HPDE6-E6E7 (cell line): ENCODE measurements at regions not wholly inside any gene's neighbourhood (a gene's known extent, or its start where the extent isn't known, plus 50 kb on each side); places are given as distances from the start of the nearest gene placed in this dataset.
A peak's percentile ranks its signal among the peaks of the same experiment; 100 is the strongest.
"Not testable (repeated sequence)": the region's sequence is repeated elsewhere in the genome, so short reads cannot be mapped to it uniquely, and the experiment has no call there.

Experiments used
- DNase-seq: peaks from one replicate; pipeline ENCODE4 v3.0.0; 2011; ENCODE audit warnings: missing footprints; ENCODE audit errors: extremely low spot score

GRCh38 chr12:27133022-27133590 lies 50.7 kb upstream of the C12orf71 start:
- no peak for DNase-seq

GRCh38 chr12:27140478-27140969 lies 58.1 kb upstream of the C12orf71 start:
- DNase-seq = no peak

- DNase-seq = peak; percentile 61
Observed at GRCh38 chr12:27142101-27142721, 59.8 kb upstream of the C12orf71 start.

GRCh38 chr12:27143256-27144069 lies 61.1 kb upstream of the C12orf71 start:
- no peak for DNase-seq

GRCh38 chr12:27145725-27146124 lies 63.3 kb upstream of the C12orf71 start:
- not testable (repeated sequence) for DNase-seq

DNA sequence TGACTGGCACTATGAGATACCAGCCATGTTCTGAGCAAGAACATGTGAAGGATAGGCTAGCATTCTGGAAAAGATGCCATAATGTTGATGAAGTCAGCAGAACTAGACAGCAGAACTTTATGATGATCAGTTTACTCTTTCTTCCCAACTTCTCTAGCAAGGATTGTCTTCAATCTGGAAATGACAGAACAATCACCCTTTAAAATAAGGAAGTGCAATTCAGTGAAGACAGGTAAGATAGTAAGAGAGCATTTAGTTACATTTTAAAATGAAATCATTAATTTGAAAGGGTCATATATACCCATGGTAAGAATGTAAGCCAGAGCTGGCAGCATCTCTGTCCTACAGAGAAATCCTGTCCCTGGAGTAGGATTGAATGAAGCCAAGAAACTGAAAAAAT lies 66.0 kb upstream of the C12orf71 start:
- DNase-seq = no peak

DNA sequence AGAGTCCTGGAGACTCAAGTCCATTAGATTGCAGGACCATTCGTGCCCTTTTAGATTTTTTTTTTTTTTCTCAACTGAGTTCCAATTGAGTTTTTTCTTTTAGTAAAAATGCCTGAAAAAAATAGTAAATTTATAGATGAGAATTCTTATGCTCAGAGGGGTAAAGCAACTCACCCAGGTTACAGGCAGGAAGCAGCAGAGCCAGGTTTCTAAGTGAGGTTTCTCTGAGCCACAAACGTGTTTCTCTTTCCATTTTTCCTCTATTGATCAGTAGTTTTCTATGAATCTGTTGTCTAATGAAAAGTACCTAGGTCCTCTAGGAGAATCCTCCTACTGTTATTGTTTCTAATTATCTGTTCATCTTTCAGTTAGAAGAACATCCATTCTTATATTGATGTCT lies 66.4 kb upstream of the C12orf71 start:
- no peak for DNase-seq

GRCh38 chr12:27151479-27151878 lies 69.1 kb upstream of the C12orf71 start:
- DNase-seq = no peak

- no peak for DNase-seq
Observed at GRCh38 chr12:27158297-27158696, 75.9 kb upstream of the C12orf71 start.

- no peak for DNase-seq
Observed at GRCh38 chr12:27161458-27162228, 79.3 kb upstream of the C12orf71 start.

DNA sequence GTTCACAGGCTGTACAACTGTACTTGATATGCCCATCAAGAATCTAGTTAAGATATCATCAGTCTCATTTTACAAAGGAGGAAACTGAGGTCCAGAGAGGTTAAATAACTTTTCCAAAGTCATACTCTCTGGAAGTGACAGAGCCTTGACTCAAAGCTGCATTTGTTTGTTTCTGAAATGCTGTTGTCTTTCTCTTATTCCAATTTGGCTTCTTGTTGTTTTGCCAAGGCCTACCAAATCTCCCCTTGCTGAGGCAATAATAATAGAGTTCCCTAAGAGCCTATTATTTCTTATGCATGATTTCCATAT lies 79.8 kb upstream of the C12orf71 start:
- no peak for DNase-seq

- DNase-seq = no peak
Observed at GRCh38 chr12:27163048-27163715, 80.8 kb upstream of the C12orf71 start.

DNA sequence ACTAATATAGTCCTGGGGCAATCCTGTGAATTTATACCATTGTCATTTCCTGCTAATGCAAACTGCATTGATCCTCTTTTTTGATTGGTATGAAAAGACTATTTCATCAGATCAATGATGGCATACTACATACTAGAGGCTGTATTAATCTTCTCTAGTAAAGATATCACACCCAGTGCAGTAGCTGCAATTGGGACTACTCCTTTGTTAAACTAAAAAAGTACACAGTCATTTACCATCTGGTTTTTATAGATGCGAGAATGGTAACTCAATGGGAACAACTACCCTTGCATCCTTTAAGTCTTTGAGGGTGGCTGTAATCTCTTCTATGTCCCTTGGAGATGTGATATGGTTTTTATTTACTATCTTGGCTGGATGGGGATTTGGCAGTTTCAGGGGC lies 80.2 kb upstream of the STK38L start:
- no peak for DNase-seq

- DNase-seq = no peak
Observed at GRCh38 chr12:27164330-27165040, 79.6 kb upstream of the STK38L start.

GRCh38 chr12:27165958-27166357 lies 78.1 kb upstream of the STK38L start:
- DNase-seq = not testable (repeated sequence)

DNA sequence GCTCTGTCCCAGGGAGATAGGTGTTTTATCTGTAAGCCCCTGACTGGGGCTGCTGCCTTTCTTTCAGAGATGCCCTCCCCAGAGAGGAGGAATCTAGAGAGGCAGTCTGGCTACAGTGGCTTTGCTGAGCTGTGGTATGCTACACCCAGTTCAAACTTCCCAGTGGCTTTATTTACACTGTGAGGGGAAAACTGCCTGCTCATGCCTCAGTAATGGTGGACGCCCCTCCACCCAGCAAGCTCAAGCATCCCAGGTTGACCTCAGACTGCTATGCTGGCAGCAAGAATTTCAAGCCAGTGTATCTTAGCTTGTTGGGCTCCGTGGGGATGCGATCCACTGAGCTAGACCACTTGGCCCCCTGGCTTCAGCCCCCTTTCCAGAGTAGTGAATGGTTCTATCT lies 72.6 kb upstream of the STK38L start:
- not testable (repeated sequence) for DNase-seq

- DNase-seq = peak; percentile 47
Observed at GRCh38 chr12:27176765-27177164, 67.3 kb upstream of the STK38L start.

DNA sequence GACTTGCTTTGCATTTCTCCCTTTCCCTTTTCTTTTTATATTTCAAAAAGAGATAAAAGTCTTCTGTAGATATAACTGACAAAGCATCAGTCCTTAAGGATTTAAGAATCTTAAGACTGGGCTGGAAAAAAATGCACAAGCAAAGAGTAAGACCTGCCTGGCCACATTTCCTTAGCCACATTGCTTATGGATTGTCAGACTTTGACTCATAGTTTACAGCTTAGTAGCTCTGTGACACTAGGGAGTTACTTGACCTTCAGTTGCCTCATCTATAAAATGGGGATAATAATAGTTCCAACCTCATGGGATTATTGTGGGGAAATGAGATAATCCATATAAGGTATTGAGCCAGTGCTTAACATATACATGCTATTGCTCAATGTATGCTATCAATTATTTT lies 66.4 kb upstream of the STK38L start:
- DNase-seq = peak; percentile 23

- no peak for DNase-seq
Observed at GRCh38 chr12:27178255-27178654, 65.8 kb upstream of the STK38L start.

GRCh38 chr12:27178723-27179399 lies 65.2 kb upstream of the STK38L start:
- DNase-seq = no peak
